HEK293 (cell line): ENCODE measurements at regions not wholly inside any gene's neighbourhood (a gene's known extent, or its start where the extent isn't known, plus 50 kb on each side); places are given as distances from the start of the nearest gene placed in this dataset.

ENCODE experiments used
- CTCF ChIA-PET: fragments of 350-600 bp; formaldehyde crosslinking; extraction: SDS; loops from one replicate; lab custom pipeline; 2021; ENCODE audit warnings: antibody characterized with exemption; lab: Yijun Ruan, JAX
- POLR2A ChIA-PET: fragments of 300-600 bp; formaldehyde crosslinking; extraction: SDS; loops from one replicate; lab custom pipeline; 2020; ENCODE audit warnings: antibody characterized with exemption, inconsistent platforms; lab: Yijun Ruan, JAX
- H3K27ac ChIP-seq: fragments of 200-500 bp; sonication (Bioruptor generic); 2 replicates; pipeline ENCODE4 v1.5.1; 2014; ENCODE audit warnings: low read depth, low read length, control low read depth, inconsistent platforms; ENCODE audit errors: extremely low read depth
- H3K36me3 ChIP-seq, 2 experiments: fragments of 200-500 bp in 1 of 2; sonication (Bioruptor generic) in 1 of 2; 1 replicate in 1 of 2; 2 replicates in 1 of 2; pipeline ENCODE4 v1.5.1; 2014 to 2017; ENCODE audit warnings: inconsistent platforms in 2 of 2, low read length in 2 of 2; ENCODE audit not compliant: control insufficient read depth in 2 of 2, insufficient read depth in 1 of 2
- H3K4me1 ChIP-seq: fragments of 200-500 bp; sonication (Bioruptor generic); 2 replicates; pipeline ENCODE4 v1.5.1; 2014; ENCODE audit warnings: mild to moderate bottlenecking, low read length, inconsistent platforms; ENCODE audit not compliant: control insufficient read depth, insufficient read depth
- H3K4me3 ChIP-seq: 2 replicates; pipeline ENCODE4 v1.5.1; 2011; ENCODE audit warnings: low read depth, mild to moderate bottlenecking, control low read depth, low read length, moderate library complexity
- H3K9me3 ChIP-seq: fragments of 200-500 bp; sonication (Bioruptor generic); 2 replicates; pipeline ENCODE4 v1.5.1; 2014; ENCODE audit warnings: low read depth, low read length, inconsistent platforms; ENCODE audit not compliant: control insufficient read depth, insufficient read depth
- AEBP2 ChIP-seq: fragments of 450-650 bp; formaldehyde crosslinking; IDR thresholded peaks from 2 replicates; pipeline ENCODE4 v1.5.1; 2016; ENCODE audit warnings: missing biosample characterization, missing genetic modification characterization, borderline replicate concordance
- BCL11A ChIP-seq: fragments of 450-650 bp; formaldehyde crosslinking; IDR thresholded peaks from 2 replicates; pipeline ENCODE4 v1.5.1; 2016; ENCODE audit warnings: low read depth, missing biosample characterization, missing genetic modification characterization
- HOXC10 ChIP-seq: sonication (generic); formaldehyde crosslinking; IDR thresholded peaks from 2 replicates; pipeline ENCODE4 v1.8.1; 2023; ENCODE audit warnings: mild to moderate bottlenecking, missing genetic modification reagents
- INSM2 ChIP-seq: fragments of 450-650 bp; formaldehyde crosslinking; IDR thresholded peaks from 2 replicates; pipeline ENCODE4 v1.5.1; 2016; ENCODE audit warnings: missing biosample characterization, missing genetic modification characterization
- PRDM1 ChIP-seq: fragments of 450-650 bp; formaldehyde crosslinking; IDR thresholded peaks from 2 replicates; pipeline ENCODE4; 2016; ENCODE audit warnings: missing biosample characterization, missing genetic modification characterization
- SETDB1 ChIP-seq: IDR thresholded peaks from one replicate; pipeline ENCODE4 v1.6.1; 2017; ENCODE audit warnings: mild to moderate bottlenecking, low read length, moderate library complexity, mixed read lengths; ENCODE audit not compliant: insufficient read length
- TSHZ1 ChIP-seq: fragments of 450-650 bp; formaldehyde crosslinking; IDR thresholded peaks from 2 replicates; pipeline ENCODE4 v1.5.1; 2016; ENCODE audit warnings: missing biosample characterization, missing genetic modification characterization, borderline replicate concordance
- ZBTB11 ChIP-seq: fragments of 450-650 bp; formaldehyde crosslinking; conservative IDR thresholded peaks from 2 replicates; pipeline ENCODE4 v1.5.1; 2016; ENCODE audit warnings: low read depth, missing biosample characterization, missing genetic modification characterization
- ZBTB21 ChIP-seq: fragments of 450-650 bp; formaldehyde crosslinking; IDR thresholded peaks from 2 replicates; pipeline ENCODE4 v1.5.1; 2017; ENCODE audit warnings: missing biosample characterization, missing genetic modification characterization
- ZNF16 ChIP-seq: fragments of 450-650 bp; formaldehyde crosslinking; IDR thresholded peaks from 2 replicates; pipeline ENCODE4 v1.5.1; 2016; ENCODE audit warnings: low read depth, missing biosample characterization, missing genetic modification characterization
- ZNF184 ChIP-seq: fragments of 450-650 bp; IDR thresholded peaks from 2 replicates; pipeline ENCODE4 v1.5.1; 2018; ENCODE audit warnings: missing biosample characterization, mild to moderate bottlenecking, missing genetic modification characterization
- ZNF302 ChIP-seq: fragments of 450-650 bp; formaldehyde crosslinking; IDR thresholded peaks from 2 replicates; pipeline ENCODE4 v1.5.1; 2016; ENCODE audit warnings: missing biosample characterization, missing genetic modification characterization, low read depth
- ZNF341 ChIP-seq: fragments of 450-650 bp; formaldehyde crosslinking; IDR thresholded peaks from 2 replicates; pipeline ENCODE4; 2016; ENCODE audit warnings: low read depth, missing biosample characterization, missing genetic modification characterization
- ZNF416 ChIP-seq: fragments of 450-650 bp; formaldehyde crosslinking; IDR thresholded peaks from 2 replicates; pipeline ENCODE4 v1.5.1; 2016; ENCODE audit warnings: missing biosample characterization, missing genetic modification characterization
- ZNF426 ChIP-seq: fragments of 450-650 bp; formaldehyde crosslinking; IDR thresholded peaks from 2 replicates; pipeline ENCODE4 v1.5.1; 2017; ENCODE audit warnings: missing biosample characterization, missing genetic modification characterization, mild to moderate bottlenecking, inconsistent platforms, moderate library complexity
- ZNF530 ChIP-seq: fragments of 450-650 bp; formaldehyde crosslinking; IDR thresholded peaks from 2 replicates; pipeline ENCODE4 v1.5.1; 2016; ENCODE audit warnings: low read depth, missing biosample characterization, missing genetic modification characterization
- ZNF658 ChIP-seq: fragments of 450-650 bp; formaldehyde crosslinking; IDR thresholded peaks from 2 replicates; pipeline ENCODE4; 2016; ENCODE audit warnings: missing biosample characterization, missing genetic modification characterization
- ZNF670 ChIP-seq: fragments of 450-650 bp; formaldehyde crosslinking; IDR thresholded peaks from 2 replicates; pipeline ENCODE4 v1.5.1; 2016; ENCODE audit warnings: missing biosample characterization, missing genetic modification characterization, low read depth
- ZNF677 ChIP-seq: fragments of 450-650 bp; IDR thresholded peaks from 2 replicates; pipeline ENCODE4 v1.5.0; 2018; ENCODE audit warnings: missing biosample characterization, mild to moderate bottlenecking, missing genetic modification characterization, moderate library complexity
- ZNF768 ChIP-seq: fragments of 450-650 bp; formaldehyde crosslinking; IDR thresholded peaks from 2 replicates; pipeline ENCODE4 v1.5.1; 2018; ENCODE audit warnings: missing biosample characterization, mild to moderate bottlenecking, missing genetic modification characterization
- ZNF777 ChIP-seq: fragments of 450-650 bp; formaldehyde crosslinking; IDR thresholded peaks from 2 replicates; pipeline ENCODE4 v1.5.1; 2017; ENCODE audit warnings: missing biosample characterization, missing genetic modification characterization, borderline replicate concordance

GRCh38 chr2:160701822-160702221 is 208.2 kb upstream of the RBMS1 start:
- CTCF ChIA-PET = no interaction called here
- POLR2A ChIA-PET = no interaction called here
- no peaks in the 10 kb centered on the region; the same call in 1 of the 2 replicates for H3K4me1 ChIP-seq
- no peak for TF ChIP-seq ZNF16 (tag by site-specific recombination)
- TF ChIP-seq ZBTB21 (tag by site-specific recombination) = no peak
- no peak for TF ChIP-seq ZNF677 (tag by site-specific recombination)
- TF ChIP-seq ZNF426 = no peak
- no peak for TF ChIP-seq ZNF302 (tag by site-specific recombination)
- TF ChIP-seq ZNF416 (tag by site-specific recombination) = no peak
- no peak for TF ChIP-seq PRDM1
- TF ChIP-seq BCL11A (tag by site-specific recombination) = no peak
- TF ChIP-seq ZNF768 = no peak
- TF ChIP-seq ZNF341 = no peak
- no peak overlapping the region for H3K27ac ChIP-seq
- no peaks in the 10 kb centered on the region for H3K36me3 ChIP-seq
- H3K4me3 ChIP-seq = no peak overlapping the region
- no peaks in the 10 kb centered on the region for H3K9me3 ChIP-seq

DNA sequence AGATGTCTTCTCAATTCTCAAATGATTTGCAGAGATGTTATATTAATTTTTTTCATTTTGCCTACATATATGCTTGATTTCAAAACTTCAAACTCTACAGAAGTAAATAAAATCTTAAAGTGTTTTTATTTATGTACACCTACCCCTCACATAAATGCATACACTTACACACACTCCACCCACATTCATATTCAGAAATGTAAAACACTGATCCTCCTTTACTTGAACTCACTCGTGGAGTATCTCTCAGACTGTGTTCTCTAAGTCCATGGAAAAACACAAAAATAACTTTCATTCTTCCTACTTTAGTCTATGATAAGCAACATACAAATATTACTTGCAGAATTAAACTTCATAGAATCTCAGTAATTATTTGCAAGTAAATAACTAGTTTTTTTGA is 209.1 kb upstream of the RBMS1 start:
- TF ChIP-seq ZNF777 (no peak), HOXC10 (no peak), SETDB1 (no peak), INSM2 (tag by site-specific recombination) (no peak), TSHZ1 (tag by site-specific recombination) (no peak), ZNF658 (tag by site-specific recombination) (no peak), ZBTB11 (tag by site-specific recombination) (no peak), ZNF670 (tag by site-specific recombination) (no peak), AEBP2 (no peak), ZNF184 (tag by site-specific recombination) (no peak), ZNF530 (tag by site-specific recombination) (no peak)
- Histone ChIP-seq H3K36me3 (no peaks in the 10 kb centered on the region), H3K27ac (no peak overlapping the region), H3K9me3 (no peaks in the 10 kb centered on the region), H3K4me3 (no peak overlapping the region), H3K4me1 (no peaks in the 10 kb centered on the region; the same call in 1 of the 2 replicates)
- ChIA-PET CTCF (no interaction called here), POLR2A (no interaction called here)
